Erythroblast (primary cell): ENCODE measurements at regions not wholly inside any gene's neighbourhood (a gene's known extent, or its start where the extent isn't known, plus 50 kb on each side); places are given as distances from the start of the nearest gene placed in this dataset.

Experiments
- GATA1 ChIP-seq: IDR thresholded peaks from 2 replicates; pipeline ENCODE4 v1.6.1; 2011; ENCODE audit warnings: low read depth, mild to moderate bottlenecking, control low read depth, low read length, moderate library complexity
- POLR2A ChIP-seq: IDR thresholded peaks from 2 replicates; pipeline ENCODE4 v1.6.1; 2011; ENCODE audit warnings: mild to moderate bottlenecking, low read length

GRCh38 chr14:42732005-42732404, 1125.3 kb downstream of the LRFN5 start:
- TF ChIP-seq POLR2A = no peak
- TF ChIP-seq GATA1 = no peak
